ENCODE measurements at regions not wholly inside any gene's neighbourhood (a gene's known extent, or its start where the extent isn't known, plus 50 kb on each side); places are given as distances from the start of the nearest gene placed in this dataset.

- no peak for TF ChIP-seq CTCF (IDR thresholded peaks at IDR 0.05; ENCODE audit: borderline replicate concordance, extremely low read depth, low read length, poor library complexity, severe bottlenecking)
- no peak for TF ChIP-seq EZH2 (IDR thresholded peaks at IDR 0.05; ENCODE audit: borderline replicate concordance, low read depth, low read length, severe bottlenecking)
These were observed 148.3 kb upstream of the NTRK2 start for GRCh38 chr9:84521208-84521607.
